Activated gamma-delta T cell treated with anti-CD3 and anti-CD28 coated beads, Interleukin-2, amount 50 U/mL, for 16 hours (primary cell): ENCODE measurements at regions not wholly inside any gene's neighbourhood (a gene's known extent, or its start where the extent isn't known, plus 50 kb on each side); places are given as distances from the start of the nearest gene placed in this dataset.

Experiments used
- DNase-seq: peaks from one replicate; pipeline ENCODE4 v3.0.0-alpha.2; 2020; ENCODE audit warnings: low read depth

DNA sequence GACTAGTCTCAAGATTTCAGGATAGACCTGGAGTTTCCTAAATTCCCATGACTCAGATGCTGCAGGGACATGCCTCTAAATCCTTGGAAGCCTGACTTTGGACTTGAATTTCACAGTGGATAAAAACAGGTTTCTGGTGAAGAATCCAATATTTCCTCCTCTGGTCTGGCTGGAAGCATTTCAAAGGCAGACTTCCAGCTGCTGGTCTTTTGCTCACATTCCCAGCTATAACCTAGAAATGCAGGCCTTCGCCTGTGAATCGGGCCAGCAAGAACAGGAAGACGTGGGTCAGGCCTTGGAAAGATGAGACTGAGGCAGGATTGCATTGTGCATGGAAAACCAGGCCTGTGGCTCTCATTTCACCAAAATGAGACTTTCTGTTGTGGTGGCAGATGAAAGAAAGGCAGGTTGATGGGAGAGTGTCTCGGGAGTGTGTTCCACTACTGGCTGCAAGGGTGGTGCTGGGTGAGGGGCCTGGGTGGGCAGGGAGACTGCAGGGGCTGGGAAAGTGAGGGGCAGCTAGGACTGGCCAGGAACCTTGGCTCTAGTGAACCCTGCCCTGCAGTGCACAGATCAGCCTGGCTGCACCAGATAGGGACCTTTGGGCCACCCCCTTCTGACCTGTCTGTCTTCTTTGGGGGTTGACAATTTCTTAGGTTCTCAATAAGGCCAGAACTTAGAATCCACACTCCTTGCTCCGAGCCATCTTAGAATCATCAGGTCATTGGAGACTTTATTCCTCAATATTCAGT is 488.8 kb upstream of the MKI67 start:
- no peak for DNase-seq

GRCh38 chr10:128617532-128617931 is 491.3 kb upstream of the MKI67 start:
- DNase-seq: no peak

DNA sequence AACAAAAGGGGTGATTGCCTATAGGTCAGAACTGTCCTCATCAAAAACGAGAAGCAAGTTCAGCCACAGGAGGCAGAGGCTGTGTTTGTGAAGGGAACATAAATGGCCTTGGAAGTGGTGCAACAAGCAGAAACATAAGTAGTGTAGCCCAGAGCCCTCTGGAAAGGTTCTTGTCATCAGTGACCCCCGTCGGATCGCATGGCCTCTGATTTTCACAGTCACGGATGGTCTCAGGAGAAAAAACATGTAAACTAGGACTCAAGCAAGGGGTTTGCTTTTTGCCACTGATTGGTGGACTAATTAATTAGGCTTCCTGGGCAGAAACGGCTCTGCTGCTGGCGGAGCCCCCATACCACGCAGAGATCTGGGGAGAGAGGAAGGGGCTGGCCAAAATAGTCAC is 496.5 kb upstream of the MKI67 start:
- no peak for DNase-seq

GRCh38 chr10:128623776-128624175 is 497.6 kb upstream of the MKI67 start:
- DNase-seq: no peak

- no peak for DNase-seq
These were observed 498.7 kb upstream of the MKI67 start for GRCh38 chr10:128624656-128625530.

GRCh38 chr10:128625926-128626325 is 499.7 kb upstream of the MKI67 start:
- DNase-seq: no peak

- no peak for DNase-seq
These were observed 500.3 kb upstream of the MKI67 start for GRCh38 chr10:128626397-128627000.

DNA sequence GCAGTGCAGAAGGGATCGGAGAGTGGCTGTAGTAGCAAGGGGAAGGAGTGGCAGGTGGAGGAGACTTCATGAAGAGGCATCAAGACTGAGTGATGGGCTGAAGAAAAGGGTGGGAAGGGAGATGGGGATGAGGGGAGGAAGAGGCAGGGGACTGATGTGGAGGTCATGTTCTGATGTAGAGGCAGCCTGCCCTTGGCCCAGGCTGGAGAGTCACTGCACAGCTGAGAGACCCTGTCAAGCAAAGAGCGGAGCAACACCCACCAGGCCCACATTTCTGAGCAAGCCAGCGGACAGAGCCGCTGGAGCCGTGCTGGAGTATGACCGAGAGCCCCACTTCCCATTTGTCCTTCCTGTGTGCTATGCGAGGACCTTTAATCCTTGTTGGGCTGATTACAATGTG is 501.6 kb upstream of the MKI67 start:
- no peak for DNase-seq

DNA sequence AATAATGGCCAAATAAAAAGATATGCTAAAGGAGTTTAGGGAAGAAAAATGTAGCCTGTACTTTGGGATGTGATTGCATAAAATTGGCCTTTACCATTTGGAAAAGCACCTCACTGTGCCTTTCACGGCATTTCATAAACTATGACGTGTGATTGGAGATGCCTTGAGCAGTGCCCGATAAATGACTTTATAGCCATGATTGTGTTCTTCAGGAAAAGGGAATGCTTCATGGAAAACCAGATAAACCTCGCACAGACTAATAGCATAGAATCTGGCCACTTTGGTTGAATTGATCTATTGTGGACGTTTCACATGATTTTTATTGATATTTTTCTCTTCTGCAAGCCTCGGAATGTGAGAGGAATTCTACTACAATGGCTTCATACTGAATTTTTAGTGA is 502.0 kb upstream of the MKI67 start:
- DNase-seq: no peak

DNA sequence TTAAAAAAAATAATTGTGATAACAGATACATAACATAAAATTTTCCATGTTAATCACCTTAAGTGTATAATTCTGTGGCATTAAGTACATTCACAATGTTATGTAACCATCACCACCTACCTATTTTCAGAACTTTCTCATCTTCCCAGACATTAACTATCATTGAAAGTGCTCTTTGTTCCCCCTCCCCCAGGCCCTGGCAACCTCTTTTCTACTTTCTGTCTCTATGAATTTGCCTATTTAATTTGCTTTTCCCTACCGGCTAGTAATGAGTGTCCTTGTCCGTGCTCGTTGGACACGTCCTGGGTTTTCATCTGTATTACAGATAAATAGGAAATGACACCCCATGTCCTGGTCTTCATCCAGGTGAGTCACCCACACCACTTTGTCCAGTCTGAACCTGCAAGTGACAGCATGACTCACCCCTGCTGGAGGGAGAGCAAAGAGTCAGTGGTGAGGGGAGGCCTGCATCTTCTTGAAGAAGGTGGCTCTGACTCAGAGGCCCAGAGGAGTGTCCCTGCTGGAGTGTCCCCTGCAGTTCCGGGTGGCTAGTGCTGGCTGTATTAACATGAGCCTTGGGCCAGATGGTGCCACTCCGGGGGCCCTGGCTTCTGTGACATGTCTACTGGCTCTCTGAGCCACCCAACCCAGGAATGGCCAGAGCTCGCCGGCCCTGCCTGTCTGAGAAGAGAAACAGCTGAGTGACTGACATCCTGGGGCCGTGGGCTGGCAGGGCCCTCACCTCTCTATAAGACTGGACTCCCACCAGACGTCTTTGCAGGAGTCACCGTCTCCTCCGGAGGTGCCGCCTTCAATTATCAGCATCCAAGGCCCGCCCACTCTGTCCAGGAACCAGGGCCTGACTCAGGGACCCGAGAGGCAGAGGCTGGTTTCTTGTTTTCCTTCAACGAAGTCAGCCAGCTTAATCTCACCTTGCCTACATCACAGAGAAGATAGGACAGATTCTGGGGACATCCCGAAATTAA is 503.2 kb upstream of the MKI67 start:
- no peak for DNase-seq

- no peak for DNase-seq
These were observed 504.6 kb upstream of the MKI67 start for GRCh38 chr10:128630787-128631252.

GRCh38 chr10:128631801-128632241 is 505.6 kb upstream of the MKI67 start:
- no peak for DNase-seq

DNA sequence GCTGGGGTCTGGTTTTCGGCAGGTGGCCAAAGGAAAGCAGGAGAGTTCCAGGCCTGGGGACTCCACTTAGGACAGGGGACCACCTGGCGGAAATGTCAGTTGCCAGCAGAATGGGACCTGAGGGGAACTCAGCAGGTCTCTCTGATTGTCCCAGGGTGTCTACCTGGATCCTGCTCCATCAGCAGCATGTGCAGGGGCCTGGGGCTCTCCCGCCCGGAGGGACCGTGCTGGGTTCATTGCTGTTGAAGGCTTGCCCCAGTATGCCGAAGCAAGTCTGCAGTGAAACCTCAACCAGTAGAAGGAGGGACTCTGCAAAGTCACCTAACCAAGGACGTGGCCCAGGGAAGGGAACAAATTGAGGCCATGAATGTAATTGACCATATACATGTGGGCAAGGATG is 506.5 kb upstream of the MKI67 start:
- no peak for DNase-seq

- no peak for DNase-seq
These were observed 507.8 kb upstream of the MKI67 start for GRCh38 chr10:128633864-128634540.

- no peak for DNase-seq
These were observed 515.8 kb upstream of the MKI67 start for GRCh38 chr10:128642023-128642422.

- DNase-seq: no peak
These were observed 516.3 kb upstream of the MKI67 start for GRCh38 chr10:128642502-128642901.

DNA sequence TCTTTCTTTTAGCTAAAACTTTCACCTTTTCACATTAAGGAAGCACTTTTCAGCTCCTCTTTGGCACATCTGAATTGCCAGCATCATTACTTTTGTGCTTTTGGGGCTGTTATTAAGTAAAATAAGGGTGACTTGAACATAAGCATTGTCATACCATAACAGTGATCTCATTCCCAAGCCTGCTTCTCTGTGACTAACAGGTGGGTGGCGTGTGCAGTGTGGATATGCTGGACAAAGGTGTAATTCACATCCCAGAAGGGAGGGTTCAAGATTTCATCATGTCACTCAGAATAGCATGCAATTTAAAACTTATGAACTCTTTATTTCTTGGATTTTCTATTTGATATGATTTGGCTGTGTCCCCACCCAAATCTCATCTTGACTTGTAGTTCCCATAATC is 517.4 kb upstream of the MKI67 start:
- no peak for DNase-seq

GRCh38 chr10:128645486-128645885 is 519.3 kb upstream of the MKI67 start:
- no peak for DNase-seq

- no peak for DNase-seq
These were observed 520.7 kb upstream of the MKI67 start for GRCh38 chr10:128646956-128647355.

DNA sequence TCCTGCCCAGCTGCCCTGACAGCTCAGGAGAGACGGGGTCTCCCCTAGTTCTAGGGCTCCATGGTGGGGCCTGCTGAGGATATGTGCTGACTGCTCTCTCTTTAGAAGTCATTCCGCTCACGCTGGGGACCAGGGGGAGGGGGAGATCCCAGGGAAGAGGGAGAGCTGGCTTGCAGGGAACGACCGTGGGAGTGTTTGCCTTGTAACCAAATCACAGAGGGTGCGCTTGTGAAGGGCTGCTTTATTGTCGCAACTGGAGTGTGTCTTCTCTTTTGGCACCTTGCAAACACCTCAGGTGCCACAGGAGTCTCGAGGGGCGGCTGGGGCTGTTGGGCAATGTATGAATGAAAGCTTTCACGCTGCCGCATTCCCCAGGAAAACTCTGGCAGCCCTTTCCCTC is 531.3 kb upstream of the MKI67 start:
- no peak for DNase-seq

GRCh38 chr10:128660726-128661125 is 534.5 kb upstream of the MKI67 start:
- DNase-seq: no peak
